Left renal cortex interstitium (tissue), 4 donors: ENCODE measurements at regions not wholly inside any gene's neighbourhood (a gene's known extent, or its start where the extent isn't known, plus 50 kb on each side); places are given as distances from the start of the nearest gene placed in this dataset.

Source experiments
- DNase-seq, 4 donors: peaks; one replicate each; pipeline ENCODE4 v3.0.0-alpha.2; 2013; ENCODE audit warnings: low read depth in 4 of 4, low spot score in 2 of 4, missing footprints in 1 of 4

DNA sequence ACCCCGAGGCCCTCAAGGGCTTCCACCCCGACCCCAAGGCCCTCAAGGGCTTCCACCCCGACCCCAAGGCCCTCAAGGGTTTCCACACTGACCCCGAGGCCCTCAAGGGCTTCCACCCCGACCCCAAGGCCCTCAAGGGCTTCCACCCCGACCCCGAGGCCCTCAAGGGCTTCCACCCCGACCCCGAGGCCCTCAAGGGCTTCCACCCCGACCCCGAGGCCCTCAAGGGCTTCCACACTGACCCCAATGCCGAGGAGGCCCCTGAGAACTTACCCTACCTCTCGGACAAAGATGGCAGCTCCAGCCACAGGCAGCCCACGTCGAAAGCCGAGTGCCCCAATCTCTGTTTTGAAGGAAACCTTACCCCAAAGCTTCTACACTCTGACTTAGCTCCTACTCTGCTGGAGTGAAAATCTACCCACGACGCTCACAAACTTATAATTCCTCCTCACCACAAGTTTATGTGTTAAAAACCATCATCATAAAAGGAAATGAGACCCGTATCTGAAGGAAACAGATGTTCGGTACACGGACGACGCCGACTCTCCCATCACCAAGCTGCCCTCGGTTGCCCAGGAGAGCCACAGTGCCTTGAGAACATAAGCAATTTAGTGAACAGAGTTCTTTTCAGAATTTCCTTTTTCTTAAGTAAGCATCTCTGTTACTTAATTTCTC is 61.2 kb upstream of the RPH3AL start:
- no peak for DNase-seq

GRCh38 chr17:413016-413350 is 60.4 kb upstream of the RPH3AL start:
- DNase-seq: no peak

- DNase-seq: no peak
Observed at GRCh38 chr17:412211-413015, 59.8 kb upstream of the RPH3AL start.

GRCh38 chr17:411421-412120 is 59.0 kb upstream of the RPH3AL start:
- no peak for DNase-seq

- no peak for DNase-seq
Observed at GRCh38 chr17:410543-411401, 58.2 kb upstream of the RPH3AL start.

DNA sequence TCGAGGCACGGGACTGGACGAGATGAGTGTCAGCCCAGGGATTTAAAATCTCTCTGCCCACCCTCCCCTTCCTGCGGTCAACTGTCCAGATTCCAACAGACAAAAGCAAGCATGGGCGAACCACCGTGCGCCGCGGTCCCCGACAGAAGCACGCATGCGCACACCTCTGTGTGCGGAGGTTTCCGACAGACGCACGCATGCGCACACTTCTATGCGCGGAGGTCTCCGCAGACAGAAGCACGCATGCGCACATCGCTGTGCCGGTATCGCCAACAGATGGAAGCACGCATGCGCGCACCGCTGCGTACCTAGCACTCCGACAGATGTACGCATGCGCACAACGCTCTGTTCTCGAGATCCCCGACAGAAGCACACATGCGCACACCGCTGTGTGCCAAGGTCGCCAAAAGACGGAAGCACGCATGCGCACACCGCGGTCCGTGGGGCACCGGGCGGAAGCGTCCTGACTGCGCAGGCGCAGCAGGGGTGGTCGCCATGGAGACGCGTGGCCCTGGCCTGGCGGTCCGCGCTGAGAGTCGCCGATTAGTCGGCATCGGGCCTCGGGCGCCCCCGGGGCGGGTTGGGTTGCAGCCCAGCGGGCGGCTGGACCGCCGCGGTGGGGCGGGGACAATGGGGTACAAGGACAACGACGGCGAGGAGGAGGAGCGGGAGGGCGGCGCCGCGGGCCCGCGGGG is 57.4 kb upstream of the RPH3AL start:
- peak; percentile 97 to 100 (median 99) for DNase-seq

DNA sequence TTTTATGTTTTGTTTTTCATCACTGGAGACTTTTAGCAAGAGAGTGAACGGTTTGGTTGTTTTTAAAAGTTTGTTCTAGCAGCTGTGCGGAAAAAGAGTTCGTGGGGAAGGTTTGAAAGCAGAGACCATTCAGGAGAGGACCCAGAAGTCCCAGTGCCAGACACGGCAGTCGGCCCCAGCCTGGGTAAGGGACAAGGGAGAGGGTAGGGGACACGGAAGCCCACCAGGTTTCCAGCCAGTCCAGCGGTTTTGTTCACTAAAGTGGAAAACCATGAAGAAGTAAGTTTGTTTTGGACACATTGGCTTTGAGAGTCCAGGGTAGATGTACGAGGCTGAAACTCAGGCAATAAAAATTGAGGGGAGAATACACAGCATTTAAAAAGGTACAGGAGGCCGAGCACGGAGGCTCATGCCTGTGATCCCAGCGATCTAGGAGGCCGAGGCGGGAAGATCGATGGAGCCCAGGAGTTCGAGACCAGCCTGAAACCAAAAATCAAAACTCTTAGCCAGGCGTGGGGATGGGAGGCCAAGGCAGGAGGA is 56.8 kb upstream of the RPH3AL start:
- DNase-seq: no peak

- DNase-seq: no peak
Observed at GRCh38 chr17:404703-405102, 52.1 kb upstream of the RPH3AL start.
